Spleen (tissue), 11 donors: ENCODE measurements at regions not wholly inside any gene's neighbourhood (a gene's known extent, or its start where the extent isn't known, plus 50 kb on each side); places are given as distances from the start of the nearest gene placed in this dataset.

Source experiments
- DNase-seq: peaks from one replicate; pipeline ENCODE4 v3.0.0-alpha.2; 2020
- H3K27ac ChIP-seq, 8 donors: fragments of 200-600 bp; sonication (generic) in 7 of 8; 1 replicate in 4 of 8; 2 replicates in 4 of 8; pipeline versions ENCODE4 v1.5.0 to v1.8.0; 2016 to 2021; ENCODE audit warnings: inconsistent platforms in 4 of 8, mild to moderate bottlenecking in 4 of 8, moderate library complexity in 1 of 8
- H3K27me3 ChIP-seq, 7 donors: fragments of 200-600 bp; sonication (generic) in 6 of 7; replicated peaks in 1 of 7; 1 replicate in 4 of 7; 2 replicates in 3 of 7; pipeline versions ENCODE4 v1.5.0 to v1.8.0; 2016 to 2021; ENCODE audit warnings: inconsistent platforms in 3 of 7, mild to moderate bottlenecking in 1 of 7
- H3K36me3 ChIP-seq, 6 donors: fragments of 200-600 bp; sonication (generic) in 5 of 6; 1 replicate in 4 of 6; 2 replicates in 2 of 6; pipeline versions ENCODE4 v1.5.0 to v1.8.0; 2016 to 2021; ENCODE audit warnings: inconsistent platforms in 2 of 6
- H3K4me1 ChIP-seq, 6 donors: fragments of 200-600 bp; sonication (generic) in 5 of 6; 1 replicate in 3 of 6; 2 replicates in 3 of 6; pipeline versions ENCODE4 v1.5.0 to v1.8.0; 2016 to 2021; ENCODE audit warnings: inconsistent platforms in 3 of 6
- H3K4me3 ChIP-seq, 8 donors: fragments of 200-600 bp; sonication (generic) in 7 of 8; 1 replicate in 4 of 8; 2 replicates in 4 of 8; pipeline versions ENCODE4 v1.5.0 to v1.8.0; 2016 to 2021; ENCODE audit warnings: inconsistent platforms in 4 of 8, mild to moderate bottlenecking in 4 of 8, moderate library complexity in 2 of 8
- H3K9me3 ChIP-seq, 8 donors: fragments of 200-600 bp; sonication (generic) in 7 of 8; 1 replicate in 4 of 8; 2 replicates in 4 of 8; pipeline versions ENCODE4 v1.5.0 to v1.8.0; 2016 to 2021; ENCODE audit warnings: inconsistent platforms in 4 of 8
- CTCF ChIP-seq, 11 experiments: fragments of 200-600 bp in 7 of 11; fragments of 450-650 bp in 4 of 11; sonication (generic) in 4 of 11; IDR thresholded peaks in 8 of 11; conservative IDR thresholded peaks in 3 of 11; 1 replicate in 7 of 11; 2 replicates in 4 of 11; pipeline versions ENCODE4 v1.4.0 to v1.8.0; 2016 to 2021; ENCODE audit warnings: antibody characterized with exemption in 11 of 11, inconsistent platforms in 4 of 11, mild to moderate bottlenecking in 1 of 11
- POLR2A ChIP-seq, 3 donors: fragments of 450-650 bp; IDR thresholded peaks; one replicate each; pipeline ENCODE4 v1.5.1; 2017; ENCODE audit warnings: antibody characterized with exemption in 3 of 3, mild to moderate bottlenecking in 1 of 3
- POLR2AphosphoS5 ChIP-seq, 3 donors: sonication (generic); formaldehyde crosslinking; IDR thresholded peaks; one replicate each; pipeline ENCODE4 v1.5.1; 2017; ENCODE audit warnings: antibody characterized with exemption in 3 of 3
- WGBS, 5 donors: extraction: QIAGEN DNeasy Blood & Tissue Kit in 3 of 5; methylation state at CpG; one replicate each; pipeline versions ENCODE4 v1.1.5 to v1.1.7; 2013 to 2018; 5-methylcytosine and 5-hydroxymethylcytosine counted together
- intact Hi-C: fragments of 100-400 bp; cut with DNase I; formaldehyde crosslinking; loops from one replicate; pipeline ENCODE4 v1.15.0; 2023; ENCODE audit warnings: low total_unique reads
- donor health status: healthy with polysubstance abuse.
- donor health status: DM: no; HTN: no; CAD: no; lungs with moderate emphysema.
- donor health status: DM: no; HTN: no; CAD: no.
- donor health status: Bipolar disorder and iron deficiency.
- donor health status: healthy.
- donor health status: DM: no; HTN: no; CAD: no.
- donor health status: DM: yes; HTN: yes; CAD: no.

- H3K4me3 ChIP-seq = no peak overlapping the region
- intact Hi-C loops = no loop called here
- WGBS, 5 donors = 47 to 65% (median 61%) methylated on average over 5 of the region's 5 CpGs
- no peaks in the 10 kb centered on the region for H3K9me3 ChIP-seq
- no peaks in the 10 kb centered on the region for H3K36me3 ChIP-seq
- no peak for TF ChIP-seq POLR2AphosphoS5 (IDR thresholded peaks at IDR 0.05)
- no peak for TF ChIP-seq POLR2A (IDR thresholded peaks at IDR 0.05)
- no peak for TF ChIP-seq CTCF (IDR thresholded peaks at IDR 0.05 in 8 of 11, conservative IDR thresholded peaks at IDR 0.05 in 3 of 11)
- DNase-seq = no peak
- H3K4me1 ChIP-seq = peaks cover 0 to 22% (median 5%) of the 10 kb centered on the region in 6 donors
- H3K27me3 ChIP-seq = no peaks in the 10 kb centered on the region
- H3K27ac ChIP-seq = peak overlapping the region in 5 of 8 donors; percentile 44 to 59 (median 46)
These were observed 171.9 kb downstream of the RPS24 start for GRCh38 chr10:78205457-78206016.

DNA sequence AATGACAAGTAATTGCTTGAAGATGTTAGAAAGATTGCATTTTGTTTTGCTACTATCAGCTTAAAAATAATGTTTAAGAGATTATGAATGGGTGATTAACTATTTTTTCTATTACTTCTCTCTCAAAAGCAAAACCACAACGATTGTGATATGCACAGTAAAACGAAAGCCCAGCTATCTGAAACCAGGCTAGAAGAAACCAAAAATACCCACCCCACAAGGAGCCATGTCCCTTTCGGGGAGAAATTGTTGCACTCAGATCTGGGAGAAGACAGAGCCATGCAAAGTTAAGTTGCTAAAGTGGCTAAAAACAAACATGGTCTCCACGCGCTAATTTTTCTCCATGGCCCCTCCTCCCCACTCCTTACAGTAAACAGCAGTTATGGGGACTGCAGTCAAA, 173.6 kb downstream of the RPS24 start:
- no peak for DNase-seq
- H3K36me3 ChIP-seq = no peaks in the 10 kb centered on the region
- no peaks in the 10 kb centered on the region for H3K27me3 ChIP-seq
- intact Hi-C loops = no loop called here
- H3K4me3 ChIP-seq = no peak overlapping the region
- TF ChIP-seq POLR2A (IDR thresholded peaks at IDR 0.05) (no peak), POLR2AphosphoS5 (IDR thresholded peaks at IDR 0.05) (no peak), CTCF (IDR thresholded peaks at IDR 0.05 in 8 of 11, conservative IDR thresholded peaks at IDR 0.05 in 3 of 11) (no peak)
- no peak overlapping the region for H3K27ac ChIP-seq
- 57 to 70% (median 63%) methylated on average over 5 of the region's 5 CpGs for WGBS, 5 donors
- peaks cover 0 to 22% (median 5%) of the 10 kb centered on the region in 6 donors for H3K4me1 ChIP-seq
- no peaks in the 10 kb centered on the region for H3K9me3 ChIP-seq

GRCh38 chr10:78207776-78208175, 174.1 kb downstream of the RPS24 start:
- peaks cover 0 to 22% (median 5%) of the 10 kb centered on the region in 6 donors for H3K4me1 ChIP-seq
- H3K9me3 ChIP-seq = no peaks in the 10 kb centered on the region
- no peak for DNase-seq
- intact Hi-C loops = no loop called here
- no peak overlapping the region for H3K27ac ChIP-seq
- no peak overlapping the region for H3K4me3 ChIP-seq
- TF ChIP-seq POLR2A (IDR thresholded peaks at IDR 0.05) (no peak), POLR2AphosphoS5 (IDR thresholded peaks at IDR 0.05) (no peak), CTCF (IDR thresholded peaks at IDR 0.05 in 8 of 11, conservative IDR thresholded peaks at IDR 0.05 in 3 of 11) (no peak)
- no peaks in the 10 kb centered on the region for H3K27me3 ChIP-seq
- no peaks in the 10 kb centered on the region for H3K36me3 ChIP-seq
- WGBS, 5 donors = 57 to 75% (median 69%) methylated on average over 4 of the region's 4 CpGs

DNA sequence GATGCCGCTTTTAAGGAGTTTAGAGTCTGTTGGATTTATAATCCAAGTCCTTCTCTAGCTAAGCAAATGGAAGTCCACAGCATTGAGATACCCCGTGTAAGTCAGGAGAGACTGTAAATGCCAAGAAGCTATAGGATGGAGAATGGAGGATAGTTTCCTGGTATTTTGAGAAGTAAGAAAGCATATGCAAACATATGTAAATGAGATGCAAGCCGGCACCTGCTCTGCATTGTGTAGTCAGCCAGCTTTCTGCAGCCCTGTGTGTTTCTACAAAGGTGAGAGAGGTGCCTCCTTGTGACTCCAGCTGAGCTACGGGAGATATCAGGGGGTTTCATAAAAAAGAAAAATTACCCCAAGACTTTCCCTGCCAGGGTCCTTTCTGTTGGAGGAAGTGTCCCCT, 176.3 kb downstream of the RPS24 start:
- DNase-seq = peak; percentile 35
- Histone ChIP-seq H3K9me3 (no peaks in the 10 kb centered on the region), H3K27ac (no peak overlapping the region), H3K27me3 (no peaks in the 10 kb centered on the region), H3K36me3 (no peaks in the 10 kb centered on the region), H3K4me3 (no peak overlapping the region), H3K4me1 (peaks cover 0 to 7% (median 0%) of the 10 kb centered on the region in 6 donors)
- 75 to 93% (median 87%) methylated on average over 4 of the region's 4 CpGs for WGBS, 5 donors
- intact Hi-C loops = no loop called here
- TF ChIP-seq POLR2AphosphoS5 (IDR thresholded peaks at IDR 0.05) (no peak), CTCF (IDR thresholded peaks at IDR 0.05 in 8 of 11, conservative IDR thresholded peaks at IDR 0.05 in 3 of 11) (no peak), POLR2A (IDR thresholded peaks at IDR 0.05) (no peak)
